ENCODE measurements at regions not wholly inside any gene's neighbourhood (a gene's known extent, or its start where the extent isn't known, plus 50 kb on each side); places are given as distances from the start of the nearest gene placed in this dataset.

DNA sequence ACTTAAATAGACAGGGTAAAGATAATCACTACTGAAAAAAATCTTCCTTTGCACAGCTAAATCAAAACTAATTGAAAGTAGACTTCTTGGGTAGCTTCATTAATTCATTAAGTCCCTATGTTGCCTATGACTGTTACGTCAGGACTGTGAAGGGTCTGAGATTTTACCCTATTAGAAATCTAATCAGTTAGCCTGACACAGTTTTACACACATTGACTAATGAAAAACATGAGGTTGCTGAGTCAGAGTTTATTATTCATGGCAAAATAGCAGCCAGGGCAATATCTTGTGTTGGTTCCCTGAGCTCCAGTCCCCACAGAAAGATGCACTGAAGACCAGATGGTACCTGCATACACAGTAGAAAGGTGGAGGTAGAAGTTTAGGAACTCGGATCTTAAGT lies 262.5 kb upstream of the ZP4 start:
- TF ChIP-seq SP1 (CRISPR knock-in tag; IDR thresholded peaks at IDR 0.05) (no peak), CTCF (IDR thresholded peaks at IDR 0.05 in 2 of 3, conservative IDR thresholded peaks at IDR 0.05 in 1 of 3; ENCODE audit: insufficient read depth in 2 of 3, low read depth in 1 of 3, low read length in 3 of 3) (no peak), HNRNPUL1 (IDR thresholded peaks at IDR 0.05; ENCODE audit: low read length) (no peak)
- TF ChIP-seq, protein P1, sequence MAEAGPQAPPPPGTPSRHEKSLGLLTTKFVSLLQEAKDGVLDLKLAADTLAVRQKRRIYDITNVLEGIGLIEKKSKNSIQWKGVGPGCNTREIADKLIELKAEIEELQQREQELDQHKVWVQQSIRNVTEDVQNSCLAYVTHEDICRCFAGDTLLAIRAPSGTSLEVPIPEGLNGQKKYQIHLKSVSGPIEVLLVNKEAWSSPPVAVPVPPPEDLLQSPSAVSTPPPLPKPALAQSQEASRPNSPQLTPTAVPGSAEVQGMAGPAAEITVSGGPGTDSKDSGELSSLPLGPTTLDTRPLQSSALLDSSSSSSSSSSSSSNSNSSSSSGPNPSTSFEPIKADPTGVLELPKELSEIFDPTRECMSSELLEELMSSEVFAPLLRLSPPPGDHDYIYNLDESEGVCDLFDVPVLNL (CRISPR knock-in tag; IDR thresholded peaks at IDR 0.05; ENCODE audit: low read depth), result no peak

Measured in K562 (cell line).